HepG2 (cell line): ENCODE measurements at regions not wholly inside any gene's neighbourhood (a gene's known extent, or its start where the extent isn't known, plus 50 kb on each side); places are given as distances from the start of the nearest gene placed in this dataset.

Source experiments
- ATAC-seq: fragments of 200-7000 bp; cut with Tn5 transposase; 3 replicates; pipeline ENCODE4 v1.9.1; 2020; ENCODE audit warnings: mild to moderate bottlenecking, moderate library complexity
- BruUV-seq: library from RNA; stranded (reverse); fragments of 400-500 nt; replicated peaks from 2 replicates; lab custom pipeline; 2021; lab: Mats Ljungman, UMichigan
- CTCF ChIA-PET: fragments of 300-600 bp; formaldehyde crosslinking; extraction: SDS; loops from one replicate; lab custom pipeline; 2021; ENCODE audit warnings: low total read pairs, inconsistent platforms, low intra/inter-chr PET ratio; lab: Yijun Ruan, JAX
- POLR2A ChIA-PET: fragments of 350-600 bp; sonication (Branson Sonifier 250); formaldehyde crosslinking; loops from one replicate; lab custom pipeline; 2020; ENCODE audit warnings: antibody characterized with exemption, inconsistent platforms; lab: Yijun Ruan, JAX
- DNase-seq: peaks from one replicate; pipeline ENCODE4 v3.0.0-alpha.2; 2015; ENCODE audit warnings: low spot score
- FAIRE-seq: peaks from 3 replicates; lab custom pipeline; 2011; peaks lifted over from hg19 to GRCh38; lab: Jason Lieb, UNC
- H2AFZ ChIP-seq: one replicate; pipeline ENCODE4 v1.6.1; 2011; ENCODE audit warnings: low read length, inconsistent platforms
- H3K27ac ChIP-seq: fragments of 300-600 bp; 3 replicates; pipeline ENCODE4 v1.8.0; 2011; ENCODE audit warnings: mixed run types, mild to moderate bottlenecking, mixed read lengths, low read length, inconsistent platforms; ENCODE audit not compliant: insufficient read depth; ENCODE audit errors: extremely low read length
- H3K27me3 ChIP-seq, 2 experiments: fragments of 200-600 bp in 1 of 2; 2 replicates in 1 of 2; 3 replicates in 1 of 2; pipeline versions ENCODE4 v1.6.0 to v1.8.0; 2011; ENCODE audit warnings: low read length in 2 of 2, mild to moderate bottlenecking in 2 of 2, moderate library complexity in 2 of 2, inconsistent platforms in 1 of 2; ENCODE audit not compliant: insufficient read depth in 2 of 2, control insufficient read depth in 1 of 2
- H3K36me3 ChIP-seq, 2 experiments: fragments of 200-600 bp in 1 of 2; replicated peaks in 1 of 2; 2 replicates in 1 of 2; 3 replicates in 1 of 2; pipeline versions ENCODE4 v1.5.1 to v1.8.0; 2011; ENCODE audit warnings: low read length in 2 of 2, inconsistent platforms in 1 of 2; ENCODE audit not compliant: insufficient read depth in 2 of 2, control insufficient read depth in 1 of 2
- H3K4me1 ChIP-seq: 2 replicates; pipeline ENCODE4 v1.5.1; 2012; ENCODE audit warnings: low read length, inconsistent platforms; ENCODE audit not compliant: insufficient read depth
- H3K4me2 ChIP-seq: 2 replicates; pipeline ENCODE4 v1.6.0; 2011; ENCODE audit warnings: low read depth, low read length, inconsistent platforms
- H3K4me3 ChIP-seq, 3 experiments: fragments of 200-600 bp in 1 of 3; sonication (generic), shearing (Covaris generic) in 1 of 3; replicated peaks in 1 of 3; 2 replicates each; pipeline ENCODE4 v1.5.1; 2011 to 2016; ENCODE audit warnings: low read length in 3 of 3, inconsistent platforms in 2 of 3, low read depth in 2 of 3, mild to moderate bottlenecking in 2 of 3, control low read depth in 1 of 3, mixed read lengths in 1 of 3; ENCODE audit not compliant: insufficient read depth in 1 of 3
- H3K79me2 ChIP-seq: one replicate; pipeline ENCODE4 v1.6.1; 2011; ENCODE audit warnings: low read length, inconsistent platforms; ENCODE audit not compliant: insufficient read depth
- H3K9ac ChIP-seq: 2 replicates; pipeline ENCODE4 v1.6.0; 2011; ENCODE audit warnings: mild to moderate bottlenecking, low read depth, low read length, inconsistent platforms; ENCODE audit not compliant: insufficient read depth
- H3K9me3 ChIP-seq: 2 replicates; pipeline ENCODE4 v1.5.1; 2012; ENCODE audit warnings: mild to moderate bottlenecking, low read length
- H4K20me1 ChIP-seq: 2 replicates; pipeline ENCODE4 v1.6.0; 2011; ENCODE audit warnings: inconsistent platforms, mild to moderate bottlenecking, low read length, moderate library complexity; ENCODE audit not compliant: insufficient read depth
- MAFF ChIP-seq: IDR thresholded peaks from 2 replicates; pipeline ENCODE4 v1.6.1; 2011; ENCODE audit warnings: low read depth, low read length, improper control_type of control experiment
- MAFK ChIP-seq, 2 experiments: IDR thresholded peaks in 1 of 2; conservative IDR thresholded peaks in 1 of 2; 2 replicates each; pipeline ENCODE4 v1.6.1; 2011; ENCODE audit warnings: improper control_type of control experiment in 2 of 2, low read length in 2 of 2
- NFE2L2 ChIP-seq: fragments of 150-350 bp; IDR thresholded peaks from 2 replicates; pipeline ENCODE4 v1.6.1; 2014; ENCODE audit warnings: low read length
- PRDM4 ChIP-seq: sonication (generic); formaldehyde crosslinking; IDR thresholded peaks from 2 replicates; pipeline ENCODE4 v1.9.0; 2021; ENCODE audit warnings: missing genetic modification reagents, borderline replicate concordance
- ZNF18 ChIP-seq: sonication (generic); formaldehyde crosslinking; IDR thresholded peaks from 2 replicates; pipeline ENCODE4 v1.8.0; 2022; ENCODE audit warnings: mild to moderate bottlenecking, missing genetic modification reagents; ENCODE audit not compliant: insufficient replicate concordance
- WGBS: methylation state at CpG from one replicate; pipeline ENCODE4 v1.1.6; 2017; ENCODE audit warnings: low lambda C conversion rate; 5-methylcytosine and 5-hydroxymethylcytosine counted together
- in situ Hi-C: cut with HindIII; loops from 2 replicates; pipeline ENCODE4 v1.10.0; 2017; ENCODE audit warnings: low pct_unique_long_range_greater_than_20kb; ENCODE audit not compliant: extremely low pct_ligation_motif_present
- intact Hi-C: fragments of 100-400 bp; cut with micrococcal nuclease; formaldehyde crosslinking; loops from one replicate; pipeline ENCODE4 v1.10.0; 2022; ENCODE audit not compliant: unreplicated experiment

GRCh38 chr13:29922281-29922821 is 71.9 kb upstream of the UBL3 start:
- 95% methylated on average over 7 of the region's 7 CpGs for WGBS
- H3K4me3 ChIP-seq = no peak overlapping the region
- FAIRE-seq = no peak

More at GRCh38 chr13:29922281-29922821, 71.9 kb upstream of the UBL3 start:
- POLR2A ChIA-PET = interaction anchor here (5.5 kb wide), 1 partner anchor 72 kb away, joined by 58 read pairs; the partner anchor contains the start of gene UBL3
- H3K36me3 ChIP-seq = no peaks in the 10 kb centered on the region
- H2AFZ ChIP-seq = no peak overlapping the region
- DNase-seq = no peak
- no peaks in the 10 kb centered on the region for H3K9me3 ChIP-seq
- intact Hi-C loops (no loop called here), in situ Hi-C loops (loop anchor here (5.0 to 10.0 kb wide), 2 partner anchors 70 to 148 kb away; partner anchors contain the start of gene UBL3)
- H3K27me3 ChIP-seq = no peaks in the 10 kb centered on the region
- H3K9ac ChIP-seq = no peak overlapping the region
- H4K20me1 ChIP-seq = no peaks in the 10 kb centered on the region
- TF ChIP-seq PRDM4 (CRISPR knock-in tag) (no peak), ZNF18 (CRISPR knock-in tag) (no peak), MAFK (conservative IDR thresholded peaks at IDR 0.05 in 1 of 2, IDR thresholded peaks at IDR 0.05 in 1 of 2; ENCODE audit: low read length in 2 of 2) (peak; percentile 97), NFE2L2 (peak; percentile 86), MAFF (peak; percentile 95)
- H3K4me2 ChIP-seq = no peak overlapping the region
- CTCF ChIA-PET = no interaction called here
- BruUV-seq = no TSS peak
- peaks cover 72% of the 10 kb centered on the region for H3K4me1 ChIP-seq
- ATAC-seq = no peak
- peak overlapping the region; percentile 25 for H3K27ac ChIP-seq
- no peaks in the 10 kb centered on the region for H3K79me2 ChIP-seq
